IMR-90 (cell line): ENCODE measurements at regions not wholly inside any gene's neighbourhood (a gene's known extent, or its start where the extent isn't known, plus 50 kb on each side); places are given as distances from the start of the nearest gene placed in this dataset.

Experiments
- ATAC-seq: fragments of 200-7000 bp; cut with Tn5 transposase; 2 replicates; pipeline ENCODE4 v1.9.1; 2020; ENCODE audit warnings: low read depth, mild to moderate bottlenecking, moderate library complexity
- BruUV-seq: library from RNA; stranded (reverse); fragments of 400-500 nt; replicated peaks from 2 replicates; lab custom pipeline; 2021; lab: Mats Ljungman, UMichigan
- CTCF ChIA-PET: fragments of 300-600 bp; formaldehyde crosslinking; extraction: SDS; loops from one replicate; lab custom pipeline; 2021; ENCODE audit warnings: antibody characterized with exemption; lab: Yijun Ruan, JAX
- POLR2A ChIA-PET: fragments of 300-600 bp; sonication (Branson Sonifier 250); formaldehyde crosslinking; loops from one replicate; lab custom pipeline; 2022; ENCODE audit warnings: antibody characterized with exemption; ENCODE audit not compliant: unreplicated experiment; lab: Charles Lee
- DNase-seq: peaks from one replicate; pipeline ENCODE4 v3.0.0; 2013
- H2AFZ ChIP-seq: replicated peaks from 2 replicates; pipeline ENCODE3; 2013; ENCODE audit warnings: low read length, mild to moderate bottlenecking; ENCODE audit not compliant: poor library complexity
- H2AK5ac ChIP-seq: 2 replicates; pipeline ENCODE4 v1.6.1; 2013; ENCODE audit warnings: low read depth, low read length, inconsistent platforms
- H2AK9ac ChIP-seq: replicated peaks from 2 replicates; pipeline ENCODE3; 2013; ENCODE audit warnings: mild to moderate bottlenecking, low read depth, low read length, moderate library complexity; ENCODE audit not compliant: poor library complexity
- H2BK120ac ChIP-seq: 2 replicates; pipeline ENCODE4 v1.6.1; 2013; ENCODE audit warnings: low read depth, low read length, inconsistent platforms
- H2BK15ac ChIP-seq: 3 replicates; pipeline ENCODE4 v1.6.1; 2013; ENCODE audit warnings: low read depth, low read length, inconsistent platforms
- H2BK20ac ChIP-seq: 2 replicates; pipeline ENCODE4 v1.6.1; 2013; ENCODE audit warnings: low read depth, mild to moderate bottlenecking, inconsistent platforms, low read length, moderate library complexity
- H2BK5ac ChIP-seq: 2 replicates; pipeline ENCODE4 v1.6.1; 2013; ENCODE audit warnings: mild to moderate bottlenecking, low read depth, low read length, inconsistent platforms; ENCODE audit not compliant: poor library complexity, severe bottlenecking
- H3K14ac ChIP-seq: replicated peaks from 2 replicates; pipeline ENCODE4 v1.6.1; 2013; ENCODE audit warnings: low read depth, low read length, inconsistent platforms
- H3K18ac ChIP-seq: 2 replicates; pipeline ENCODE4 v1.6.1; 2013; ENCODE audit warnings: low read depth, low read length, control low read depth
- H3K23ac ChIP-seq: 2 replicates; pipeline ENCODE4 v1.6.1; 2013; ENCODE audit warnings: low read depth, low read length, inconsistent platforms
- H3K27ac ChIP-seq: 2 replicates; pipeline ENCODE4 v1.5.1; 2013; ENCODE audit warnings: mild to moderate bottlenecking, control low read depth, low read length; ENCODE audit not compliant: insufficient read depth
- H3K27me3 ChIP-seq: 2 replicates; pipeline ENCODE4 v1.6.1; 2013; ENCODE audit warnings: low read length; ENCODE audit not compliant: control insufficient read depth, insufficient read depth
- H3K36me3 ChIP-seq: 2 replicates; pipeline ENCODE4 v1.6.1; 2013; ENCODE audit warnings: low read length, mixed read lengths; ENCODE audit not compliant: control insufficient read depth, insufficient read depth
- H3K4ac ChIP-seq: 2 replicates; pipeline ENCODE4 v1.6.1; 2013; ENCODE audit warnings: low read depth, low read length, inconsistent platforms
- H3K4me1 ChIP-seq: 2 replicates; pipeline ENCODE4 v1.6.1; 2013; ENCODE audit warnings: low read length, mixed read lengths; ENCODE audit not compliant: control insufficient read depth, insufficient read depth
- H3K4me2 ChIP-seq: 2 replicates; pipeline ENCODE4 v1.6.1; 2013; ENCODE audit warnings: low read depth, mild to moderate bottlenecking, control low read depth, low read length, moderate library complexity
- H3K4me3 ChIP-seq: 2 replicates; pipeline ENCODE4 v1.5.1; 2013; ENCODE audit warnings: low read depth, mild to moderate bottlenecking, control low read depth, low read length, moderate library complexity; ENCODE audit not compliant: insufficient read depth
- H3K56ac ChIP-seq: 2 replicates; pipeline ENCODE4 v1.6.1; 2013; ENCODE audit warnings: low read length, inconsistent platforms; ENCODE audit not compliant: insufficient read depth; ENCODE audit errors: extremely low read depth
- H3K79me1 ChIP-seq, 2 experiments: 2 replicates each; pipeline ENCODE4 v1.6.1; 2013; ENCODE audit warnings: low read length in 2 of 2, inconsistent platforms in 1 of 2, low read depth in 1 of 2
- H3K9ac ChIP-seq: 2 replicates; pipeline ENCODE4 v1.6.1; 2013; ENCODE audit warnings: low read depth, low read length, control low read depth
- H3K9me1 ChIP-seq: 2 replicates; pipeline ENCODE4 v1.6.1; 2013; ENCODE audit warnings: low read length, inconsistent platforms; ENCODE audit not compliant: insufficient read depth
- H3K9me3 ChIP-seq: 2 replicates; pipeline ENCODE4 v1.6.1; 2013; ENCODE audit warnings: low read length; ENCODE audit not compliant: control insufficient read depth, insufficient read depth
- H4K20me1 ChIP-seq: 2 replicates; pipeline ENCODE4 v1.6.1; 2013; ENCODE audit warnings: low read length, inconsistent platforms; ENCODE audit not compliant: insufficient read depth
- H4K5ac ChIP-seq: 2 replicates; pipeline ENCODE4 v1.6.1; 2013; ENCODE audit warnings: mild to moderate bottlenecking, low read depth, low read length, control low read depth
- H4K8ac ChIP-seq, 2 experiments: 2 replicates each; pipeline ENCODE4 v1.6.1; 2013; ENCODE audit warnings: low read depth in 2 of 2, low read length in 2 of 2, control low read depth in 1 of 2, inconsistent platforms in 1 of 2
- H4K91ac ChIP-seq: 2 replicates; pipeline ENCODE4 v1.6.1; 2013; ENCODE audit warnings: low read depth, low read length, inconsistent platforms; ENCODE audit not compliant: insufficient read depth
- BHLHE40 ChIP-seq: fragments of 150-350 bp; IDR thresholded peaks from 2 replicates; pipeline ENCODE4 v1.6.1; 2016; ENCODE audit warnings: mild to moderate bottlenecking, low read depth, low read length
- CEBPB ChIP-seq: IDR thresholded peaks from 2 replicates; pipeline ENCODE4 v1.6.1; 2012; ENCODE audit warnings: low read depth, low read length, improper control_type of control experiment
- CHD1 ChIP-seq: IDR thresholded peaks from 2 replicates; pipeline ENCODE4 v1.6.1; 2012; ENCODE audit warnings: low read depth, low read length, improper control_type of control experiment
- FOS ChIP-seq: fragments of 150-350 bp; IDR thresholded peaks from 2 replicates; pipeline ENCODE4 v1.6.1; 2016; ENCODE audit warnings: low read depth, low read length
- MAFK ChIP-seq: IDR thresholded peaks from 2 replicates; pipeline ENCODE4 v1.6.1; 2012; ENCODE audit warnings: low read depth, low read length, improper control_type of control experiment
- MAZ ChIP-seq: IDR thresholded peaks from 2 replicates; pipeline ENCODE4 v1.6.1; 2012; ENCODE audit warnings: low read depth, mild to moderate bottlenecking, low read length, improper control_type of control experiment, moderate library complexity, borderline replicate concordance
- MXI1 ChIP-seq: IDR thresholded peaks from 2 replicates; pipeline ENCODE4 v1.6.1; 2012; ENCODE audit warnings: low read depth, mild to moderate bottlenecking, low read length, moderate library complexity, borderline replicate concordance
- NFE2L2 ChIP-seq: fragments of 150-350 bp; IDR thresholded peaks from 2 replicates; pipeline ENCODE4 v1.6.1; 2016; ENCODE audit warnings: low read depth, mild to moderate bottlenecking, low read length
- POLR2A ChIP-seq: IDR thresholded peaks from 2 replicates; pipeline ENCODE4 v1.6.1; 2012; ENCODE audit warnings: mild to moderate bottlenecking, low read depth, low read length
- RAD21 ChIP-seq: IDR thresholded peaks from 2 replicates; pipeline ENCODE4 v1.6.1; 2012; ENCODE audit warnings: low read length, improper control_type of control experiment
- RCOR1 ChIP-seq: IDR thresholded peaks from 2 replicates; pipeline ENCODE4 v1.6.1; 2012; ENCODE audit warnings: mild to moderate bottlenecking, low read length, improper control_type of control experiment; ENCODE audit not compliant: insufficient replicate concordance
- RFX5 ChIP-seq: IDR thresholded peaks from 2 replicates; pipeline ENCODE4 v1.8.0; 2012; ENCODE audit warnings: low read depth, mild to moderate bottlenecking, low read length, moderate library complexity
- SMC3 ChIP-seq: fragments of 150-350 bp; IDR thresholded peaks from 2 replicates; pipeline ENCODE4 v1.6.1; 2016; ENCODE audit warnings: low read depth, mild to moderate bottlenecking, antibody characterized with exemption, low read length, moderate library complexity
- USF2 ChIP-seq: fragments of 150-350 bp; IDR thresholded peaks from 2 replicates; pipeline ENCODE4 v1.6.1; 2017; ENCODE audit warnings: mild to moderate bottlenecking, antibody characterized with exemption, low read length, low read depth
- WGBS, 2 experiments: methylation state at CpG; one replicate each; pipeline versions ENCODE4 v1.1.5 to v1.1.7; 2013; ENCODE audit warnings: missing lambda C conversion rate in 2 of 2; ENCODE audit not compliant: insufficient read length in 1 of 2; ENCODE audit errors: extremely low coverage in 2 of 2; 5-methylcytosine and 5-hydroxymethylcytosine counted together
- dilution Hi-C: fragments of 300-500 bp; cut with HindIII; formaldehyde crosslinking; loops from one replicate; pipeline ENCODE4 v1.14.3; 2018; ENCODE audit warnings: low sequenced_read_pairs; ENCODE audit not compliant: unreplicated experiment
- in situ Hi-C: fragments of 300-500 bp; cut with MboI; formaldehyde crosslinking; loops from 3 replicates; pipeline ENCODE4 v1.14.3; 2019; ENCODE audit warnings: low sequenced_read_pairs, inconsistent platforms, mixed read lengths
- intact Hi-C: fragments of 100-400 bp; cut with micrococcal nuclease; formaldehyde crosslinking; loops from 2 replicates; pipeline ENCODE4 v1.10.0; 2022
- TF ChIP-seq, protein P1 (sequence below): conservative IDR thresholded peaks from 2 replicates; pipeline ENCODE4 v1.5.1; 2012; ENCODE audit warnings: mild to moderate bottlenecking, low read depth, low read length, improper control_type of control experiment
- TF ChIP-seq, protein P2 (sequence below): fragments of 150-350 bp; IDR thresholded peaks from 2 replicates; pipeline ENCODE4 v1.6.1; 2016; ENCODE audit warnings: low read depth, mild to moderate bottlenecking, low read length, moderate library complexity, borderline replicate concordance

DNA sequence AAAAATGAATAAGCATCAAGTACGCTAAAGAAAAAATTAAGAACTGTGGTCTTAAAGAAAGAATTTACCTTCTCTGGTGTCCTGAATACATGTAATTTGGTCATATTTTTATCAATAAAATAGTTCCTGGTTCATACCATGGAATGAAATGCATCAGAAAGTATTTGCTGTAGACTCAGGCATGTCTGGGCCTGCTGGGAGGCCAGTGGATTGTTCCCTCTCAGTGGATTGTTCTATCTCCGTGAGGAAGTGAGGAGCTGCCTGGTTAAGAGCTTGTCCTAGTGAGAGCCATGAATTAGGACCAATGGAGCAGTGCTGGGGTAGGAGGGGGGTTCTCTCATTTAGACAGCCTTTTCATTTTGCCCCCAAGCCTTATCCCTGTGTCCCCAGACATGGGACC is 211.7 kb upstream of the HABP2 start:
- H3K79me1 ChIP-seq: no peaks in the 10 kb centered on the region
- H2AK9ac ChIP-seq: peak overlapping the region; percentile 50
- DNase-seq: no peak
- H3K27me3 ChIP-seq: peaks cover 12% of the 10 kb centered on the region
- no peaks in the 10 kb centered on the region for H4K20me1 ChIP-seq
- no peak overlapping the region for H2AFZ ChIP-seq
- no peak for TF ChIP-seq RFX5
- TF ChIP-seq BHLHE40: no peak
- TF ChIP-seq SMC3: no peak
- TF ChIP-seq, protein P1, sequence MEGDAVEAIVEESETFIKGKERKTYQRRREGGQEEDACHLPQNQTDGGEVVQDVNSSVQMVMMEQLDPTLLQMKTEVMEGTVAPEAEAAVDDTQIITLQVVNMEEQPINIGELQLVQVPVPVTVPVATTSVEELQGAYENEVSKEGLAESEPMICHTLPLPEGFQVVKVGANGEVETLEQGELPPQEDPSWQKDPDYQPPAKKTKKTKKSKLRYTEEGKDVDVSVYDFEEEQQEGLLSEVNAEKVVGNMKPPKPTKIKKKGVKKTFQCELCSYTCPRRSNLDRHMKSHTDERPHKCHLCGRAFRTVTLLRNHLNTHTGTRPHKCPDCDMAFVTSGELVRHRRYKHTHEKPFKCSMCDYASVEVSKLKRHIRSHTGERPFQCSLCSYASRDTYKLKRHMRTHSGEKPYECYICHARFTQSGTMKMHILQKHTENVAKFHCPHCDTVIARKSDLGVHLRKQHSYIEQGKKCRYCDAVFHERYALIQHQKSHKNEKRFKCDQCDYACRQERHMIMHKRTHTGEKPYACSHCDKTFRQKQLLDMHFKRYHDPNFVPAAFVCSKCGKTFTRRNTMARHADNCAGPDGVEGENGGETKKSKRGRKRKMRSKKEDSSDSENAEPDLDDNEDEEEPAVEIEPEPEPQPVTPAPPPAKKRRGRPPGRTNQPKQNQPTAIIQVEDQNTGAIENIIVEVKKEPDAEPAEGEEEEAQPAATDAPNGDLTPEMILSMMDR: no peak
- no peak for TF ChIP-seq MAFK
- TF ChIP-seq FOS: no peak
- TF ChIP-seq, protein P2, sequence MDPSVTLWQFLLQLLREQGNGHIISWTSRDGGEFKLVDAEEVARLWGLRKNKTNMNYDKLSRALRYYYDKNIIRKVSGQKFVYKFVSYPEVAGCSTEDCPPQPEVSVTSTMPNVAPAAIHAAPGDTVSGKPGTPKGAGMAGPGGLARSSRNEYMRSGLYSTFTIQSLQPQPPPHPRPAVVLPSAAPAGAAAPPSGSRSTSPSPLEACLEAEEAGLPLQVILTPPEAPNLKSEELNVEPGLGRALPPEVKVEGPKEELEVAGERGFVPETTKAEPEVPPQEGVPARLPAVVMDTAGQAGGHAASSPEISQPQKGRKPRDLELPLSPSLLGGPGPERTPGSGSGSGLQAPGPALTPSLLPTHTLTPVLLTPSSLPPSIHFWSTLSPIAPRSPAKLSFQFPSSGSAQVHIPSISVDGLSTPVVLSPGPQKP: no peak
- TF ChIP-seq POLR2A: no peak
- TF ChIP-seq USF2: no peak
- no peak for TF ChIP-seq MXI1
- TF ChIP-seq MAZ: no peak
- no peak for TF ChIP-seq CHD1
- TF ChIP-seq CEBPB: no peak
- TF ChIP-seq RCOR1: no peak
- no peak for TF ChIP-seq NFE2L2
- TF ChIP-seq RAD21: no peak
- no TSS peak for BruUV-seq
- no peak for ATAC-seq
- no peak overlapping the region for H4K5ac ChIP-seq
- no peaks in the 10 kb centered on the region for H3K4me1 ChIP-seq
- no peak overlapping the region for H4K91ac ChIP-seq
- WGBS, 2 experiments: no CpG with 5 or more reads among the region's 2 CpGs
- in situ Hi-C loops: no loop called here
- POLR2A ChIA-PET: no interaction called here
- H3K4me3 ChIP-seq: no peak overlapping the region
- no peak overlapping the region for H3K56ac ChIP-seq
- no peak overlapping the region for H3K9ac ChIP-seq
- H3K23ac ChIP-seq: no peak overlapping the region
- no peaks in the 10 kb centered on the region for H3K36me3 ChIP-seq
- intact Hi-C loops: no loop called here
- no peak overlapping the region for H3K27ac ChIP-seq
- H3K14ac ChIP-seq: no peak overlapping the region
- dilution Hi-C loops: no loop called here
- H2AK5ac ChIP-seq: no peak overlapping the region
- no peak overlapping the region for H3K4me2 ChIP-seq
- no peak overlapping the region for H2BK5ac ChIP-seq
- H3K9me3 ChIP-seq: no peaks in the 10 kb centered on the region
- H4K8ac ChIP-seq: no peak overlapping the region
- H3K18ac ChIP-seq: no peak overlapping the region
- H3K9me1 ChIP-seq: no peaks in the 10 kb centered on the region
- H3K4ac ChIP-seq: no peak overlapping the region
- no peak overlapping the region for H2BK120ac ChIP-seq
- no peak overlapping the region for H2BK15ac ChIP-seq
- H2BK20ac ChIP-seq: no peak overlapping the region
- CTCF ChIA-PET: no interaction called here
